GM23338 (cell line): ENCODE measurements at regions not wholly inside any gene's neighbourhood (a gene's known extent, or its start where the extent isn't known, plus 50 kb on each side); places are given as distances from the start of the nearest gene placed in this dataset.

ENCODE experiments used
- ATAC-seq: fragments of 200-7000 bp; cut with Tn5 transposase; 3 replicates; pipeline ENCODE4 v1.9.1; 2020
- DNase-seq: peaks from one replicate; pipeline ENCODE4 v3.0.0-alpha.2; 2015; ENCODE audit warnings: low spot score
- H2AFZ ChIP-seq: fragments of 200-600 bp; sonication (generic); 2 replicates; pipeline ENCODE4 v1.8.0; 2016; ENCODE audit warnings: antibody characterized with exemption, mild to moderate bottlenecking, moderate library complexity
- H3F3A ChIP-seq: fragments of 200-600 bp; sonication (generic); replicated peaks from 2 replicates; pipeline ENCODE4 v1.8.0; 2017; ENCODE audit warnings: antibody characterized with exemption, mixed run types, low read depth
- H3K27ac ChIP-seq: fragments of 200-600 bp; sonication (generic); 2 replicates; pipeline ENCODE4 v1.6.1; 2016; ENCODE audit warnings: low read depth
- H3K27me3 ChIP-seq: fragments of 200-600 bp; sonication (generic); 2 replicates; pipeline ENCODE4 v1.8.0; 2016; ENCODE audit warnings: mild to moderate bottlenecking, mixed run types, moderate library complexity; ENCODE audit not compliant: insufficient read depth
- H3K36me3 ChIP-seq: fragments of 200-600 bp; sonication (generic); 2 replicates; pipeline ENCODE4 v1.8.0; 2016; ENCODE audit warnings: mild to moderate bottlenecking; ENCODE audit not compliant: insufficient read depth
- H3K4me1 ChIP-seq: fragments of 200-600 bp; sonication (generic); 2 replicates; pipeline ENCODE4 v1.8.0; 2016; ENCODE audit warnings: mild to moderate bottlenecking, moderate library complexity; ENCODE audit not compliant: insufficient read depth
- H3K4me2 ChIP-seq: fragments of 200-600 bp; sonication (generic); 2 replicates; pipeline ENCODE4 v1.7.1; 2017; ENCODE audit warnings: mixed run types
- H3K4me3 ChIP-seq: fragments of 200-600 bp; sonication (generic); 2 replicates; pipeline ENCODE4 v1.6.1; 2016; ENCODE audit warnings: mixed run types
- H3K79me2 ChIP-seq: fragments of 200-600 bp; sonication (generic); replicated peaks from 2 replicates; pipeline ENCODE4 v1.8.0; 2017; ENCODE audit warnings: mild to moderate bottlenecking; ENCODE audit not compliant: insufficient read depth
- H3K9me2 ChIP-seq: fragments of 200-600 bp; sonication (generic); 2 replicates; pipeline ENCODE4 v1.8.0; 2017; ENCODE audit not compliant: insufficient read depth
- H4K20me1 ChIP-seq: fragments of 200-600 bp; sonication (generic); replicated peaks from 2 replicates; pipeline ENCODE4 v1.8.0; 2017; ENCODE audit warnings: mild to moderate bottlenecking; ENCODE audit not compliant: insufficient read depth
- H3K27ac Mint-ChIP-seq: 2 replicates; pipeline ENCODE4 v1.8.0; 2020; ENCODE audit warnings: inconsistent platforms, mild to moderate bottlenecking, moderate library complexity, mixed read lengths
- H3K27me3 Mint-ChIP-seq: 3 replicates; pipeline ENCODE4 v1.8.0; 2022; ENCODE audit warnings: low read depth, mild to moderate bottlenecking, moderate library complexity, mixed read lengths, inconsistent platforms; ENCODE audit not compliant: insufficient read depth, poor library complexity
- H3K36me3 Mint-ChIP-seq: 3 replicates; pipeline ENCODE4 v1.8.0; 2021; ENCODE audit warnings: low read depth, mild to moderate bottlenecking, inconsistent platforms, moderate library complexity, mixed read lengths
- H3K4me1 Mint-ChIP-seq: 3 replicates; pipeline ENCODE4 v1.8.0; 2020; ENCODE audit warnings: mild to moderate bottlenecking, inconsistent platforms, mixed read lengths
- H3K4me3 Mint-ChIP-seq: 3 replicates; pipeline ENCODE4 v1.8.0; 2021; ENCODE audit warnings: moderate library complexity, mild to moderate bottlenecking, inconsistent platforms, mixed read lengths
- H3K9me3 Mint-ChIP-seq: 3 replicates; pipeline ENCODE4 v1.8.0; 2020; ENCODE audit warnings: moderate library complexity, mild to moderate bottlenecking, inconsistent platforms, mixed read lengths
- CREB1 ChIP-seq: fragments of 250-450 bp; sonication (Bioruptor Pico); IDR thresholded peaks from 2 replicates; pipeline ENCODE4 v1.5.0; 2020; ENCODE audit warnings: low read depth, mild to moderate bottlenecking, moderate library complexity
- CTCF ChIP-seq, 2 experiments: fragments of 200-600 bp in 1 of 2; sonication (generic) in 1 of 2; conservative IDR thresholded peaks; 2 replicates each; pipeline versions ENCODE4 v1.5.1 to v1.6.1; 2016 to 2017; ENCODE audit warnings: antibody characterized with exemption in 2 of 2, low read depth in 2 of 2, mild to moderate bottlenecking in 2 of 2, moderate library complexity in 1 of 2
- ETS1 ChIP-seq: IDR thresholded peaks from 2 replicates; pipeline ENCODE4 v1.6.1; 2016; ENCODE audit warnings: antibody characterized with exemption
- EZH2 ChIP-seq: fragments of 200-600 bp; sonication (generic); IDR thresholded peaks from one replicate; pipeline ENCODE4 v1.8.0; 2017; ENCODE audit warnings: antibody characterized with exemption, mild to moderate bottlenecking, low read depth; ENCODE audit not compliant: unreplicated experiment
- JUNB ChIP-seq: IDR thresholded peaks from one replicate; pipeline ENCODE4 v1.6.1; 2016; ENCODE audit warnings: antibody characterized with exemption; ENCODE audit not compliant: unreplicated experiment
- NANOG ChIP-seq: IDR thresholded peaks from 2 replicates; pipeline ENCODE4 v1.6.1; 2016; ENCODE audit warnings: antibody characterized with exemption, borderline replicate concordance
- POLR2AphosphoS5 ChIP-seq: IDR thresholded peaks from 2 replicates; pipeline ENCODE4 v1.6.1; 2016; ENCODE audit warnings: antibody characterized with exemption, low read depth
- REST ChIP-seq: IDR thresholded peaks from one replicate; pipeline ENCODE4 v1.6.1; 2018; ENCODE audit warnings: antibody characterized with exemption; ENCODE audit not compliant: unreplicated experiment
- ZNF114 ChIP-seq: fragments of 250-450 bp; sonication (Bioruptor Pico); IDR thresholded peaks from 2 replicates; pipeline ENCODE4 v1.5.0; 2020; ENCODE audit warnings: mild to moderate bottlenecking, moderate library complexity
- ZNF331 ChIP-seq: fragments of 250-450 bp; sonication (Bioruptor Pico); IDR thresholded peaks from 2 replicates; pipeline ENCODE4 v1.5.0; 2020; ENCODE audit warnings: low read depth, mild to moderate bottlenecking, moderate library complexity

- Histone ChIP-seq H3K79me2 (no peaks in the 10 kb centered on the region), H3K9me2 (no peaks in the 10 kb centered on the region), H2AFZ (no peak overlapping the region), H3K27me3 (no peaks in the 10 kb centered on the region), H3K27ac (no peak overlapping the region), H3K4me3 (no peak overlapping the region), H3F3A (no peaks in the 10 kb centered on the region), H4K20me1 (no peaks in the 10 kb centered on the region), H3K36me3 (no peaks in the 10 kb centered on the region), H3K4me2 (no peak overlapping the region), H3K4me1 (no peaks in the 10 kb centered on the region)
- Mint-ChIP-seq H3K9me3 (peaks cover 1% of the 10 kb centered on the region; the same call in 1 of the 3 replicates), H3K27me3 (peaks cover 2% of the 10 kb centered on the region), H3K27ac (no peak overlapping the region), H3K4me3 (no peak overlapping the region), H3K4me1 (no peaks in the 10 kb centered on the region), H3K36me3 (peaks cover 3% of the 10 kb centered on the region; the same call in 1 of the 3 replicates)
- DNase-seq, result no peak
- no peak for TF ChIP-seq ZNF114 (CRISPR knock-in tag)
- no peak for TF ChIP-seq CREB1 (CRISPR knock-in tag)
- TF ChIP-seq ZNF331 (CRISPR knock-in tag), result no peak
- TF ChIP-seq POLR2AphosphoS5, result no peak
- no peak for TF ChIP-seq ETS1
- no peak for TF ChIP-seq CTCF (conservative IDR thresholded peaks at IDR 0.05; ENCODE audit: low read depth in 2 of 2)
- TF ChIP-seq REST, result no peak
- no peak for ATAC-seq
Observed at GRCh38 chr5:82446809-82447208, 168.7 kb upstream of the RPS23 start.

GRCh38 chr5:82445726-82446335, 167.7 kb upstream of the RPS23 start:
- no peaks in the 10 kb centered on the region for H3K27me3 ChIP-seq
- DNase-seq, result no peak
- H3K79me2 ChIP-seq, result no peaks in the 10 kb centered on the region
- no peaks in the 10 kb centered on the region for H3K9me2 ChIP-seq
- H3K27ac Mint-ChIP-seq, result no peak overlapping the region
- H3K27ac ChIP-seq, result no peak overlapping the region
- no peaks in the 10 kb centered on the region for H3K4me1 ChIP-seq
- H3F3A ChIP-seq, result no peaks in the 10 kb centered on the region
- peaks cover 2% of the 10 kb centered on the region for H3K27me3 Mint-ChIP-seq
- H4K20me1 ChIP-seq, result no peaks in the 10 kb centered on the region
- no peak overlapping the region for H3K4me3 Mint-ChIP-seq
- H3K9me3 Mint-ChIP-seq, result no peaks in the 10 kb centered on the region
- H3K36me3 Mint-ChIP-seq, result no peaks in the 10 kb centered on the region
- ATAC-seq, result no peak
- no peak overlapping the region for H2AFZ ChIP-seq
- H3K4me1 Mint-ChIP-seq, result no peaks in the 10 kb centered on the region
- no peak overlapping the region for H3K4me3 ChIP-seq
- no peak overlapping the region for H3K4me2 ChIP-seq
- no peaks in the 10 kb centered on the region for H3K36me3 ChIP-seq
- TF ChIP-seq NANOG, result no peak
- TF ChIP-seq CREB1 (CRISPR knock-in tag), result no peak
- no peak for TF ChIP-seq EZH2
- no peak for TF ChIP-seq POLR2AphosphoS5
- no peak for TF ChIP-seq JUNB
